ENCODE measurements at regions not wholly inside any gene's neighbourhood (a gene's known extent, or its start where the extent isn't known, plus 50 kb on each side); places are given as distances from the start of the nearest gene placed in this dataset.

DNA sequence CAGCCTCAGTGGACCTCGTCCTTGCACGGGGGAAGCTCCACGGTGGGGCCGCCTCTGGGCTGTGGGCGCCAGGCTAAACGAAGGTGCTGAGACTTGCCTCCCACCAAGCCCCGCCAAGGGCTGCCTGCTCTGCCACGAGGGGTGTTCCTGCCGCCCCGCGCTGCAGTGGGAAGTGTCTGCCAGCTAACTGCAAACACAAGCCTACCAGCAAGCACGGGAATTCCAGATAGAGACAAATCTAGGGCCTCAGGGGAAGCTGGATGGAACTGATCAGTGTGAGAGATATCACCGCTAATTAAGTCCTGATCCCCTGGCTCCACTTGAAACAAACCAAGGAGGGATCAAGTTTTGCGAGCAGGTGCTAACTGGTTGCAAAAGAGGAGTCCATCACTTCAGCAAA lies 181.6 kb upstream of the LEF1 start:
- TF ChIP-seq CTCF (IDR thresholded peaks at IDR 0.05; ENCODE audit: control insufficient read depth, extremely low read depth, insufficient read depth): no peak
- peak; percentile 31 for DNase-seq (ENCODE audit: low read depth)
- no peak overlapping the region for H3K4me3 ChIP-seq (ENCODE audit: low read depth, low read length)

GRCh38 chr4:108346818-108347210 lies 178.1 kb upstream of the LEF1 start:
- no peak for DNase-seq (ENCODE audit: low read depth)
- no peak overlapping the region for H3K4me3 ChIP-seq (ENCODE audit: low read depth, low read length)
- TF ChIP-seq CTCF (IDR thresholded peaks at IDR 0.05; ENCODE audit: control insufficient read depth, extremely low read depth, insufficient read depth): no peak

DNA sequence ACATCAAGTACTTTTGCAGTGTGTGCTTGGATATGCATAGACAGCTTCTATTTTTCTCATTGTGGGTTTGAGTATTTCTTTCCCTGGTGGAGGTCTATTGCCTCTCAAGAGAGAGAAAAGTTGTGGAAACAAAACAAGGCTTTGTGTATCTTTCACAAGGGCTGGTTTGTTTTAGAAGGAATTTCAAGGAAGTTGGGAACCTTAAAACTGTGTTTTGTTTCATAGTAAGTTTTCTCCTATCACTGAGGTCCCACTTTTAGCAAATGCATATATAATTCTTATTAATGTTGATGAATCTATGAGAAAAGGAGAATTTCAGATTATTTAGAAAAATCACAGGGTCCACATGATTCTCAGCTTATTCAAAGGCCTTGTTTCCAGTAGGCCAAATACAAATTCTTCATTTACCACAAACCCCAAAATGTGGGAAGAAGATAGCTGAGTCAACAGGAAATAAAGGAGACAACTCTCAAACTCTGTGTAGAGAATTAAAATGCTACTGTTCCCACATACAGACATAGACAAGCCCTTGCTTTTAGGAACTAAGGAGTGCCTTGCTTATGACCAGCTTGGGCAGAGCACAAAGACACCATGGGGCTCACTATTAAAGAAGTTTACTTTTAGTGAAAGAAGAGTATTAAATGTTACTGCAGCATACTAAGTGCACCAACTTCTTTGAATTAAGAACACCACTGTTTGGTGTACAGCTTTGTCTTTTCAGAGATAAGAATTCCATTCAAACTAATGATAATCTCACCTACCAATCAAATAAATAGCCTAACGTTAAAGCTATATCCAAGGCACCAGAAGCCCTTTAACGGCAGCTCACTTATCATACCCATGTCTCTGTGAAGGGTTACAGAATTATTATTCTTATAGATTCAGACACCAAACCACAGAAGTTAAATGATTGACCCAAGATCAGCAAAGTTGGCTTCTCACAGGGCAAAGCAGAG lies 177.4 kb upstream of the LEF1 start:
- no peak for TF ChIP-seq CTCF (IDR thresholded peaks at IDR 0.05; ENCODE audit: control insufficient read depth, extremely low read depth, insufficient read depth)
- DNase-seq (ENCODE audit: low read depth): no peak
- no peak overlapping the region for H3K4me3 ChIP-seq (ENCODE audit: low read depth, low read length)

DNA sequence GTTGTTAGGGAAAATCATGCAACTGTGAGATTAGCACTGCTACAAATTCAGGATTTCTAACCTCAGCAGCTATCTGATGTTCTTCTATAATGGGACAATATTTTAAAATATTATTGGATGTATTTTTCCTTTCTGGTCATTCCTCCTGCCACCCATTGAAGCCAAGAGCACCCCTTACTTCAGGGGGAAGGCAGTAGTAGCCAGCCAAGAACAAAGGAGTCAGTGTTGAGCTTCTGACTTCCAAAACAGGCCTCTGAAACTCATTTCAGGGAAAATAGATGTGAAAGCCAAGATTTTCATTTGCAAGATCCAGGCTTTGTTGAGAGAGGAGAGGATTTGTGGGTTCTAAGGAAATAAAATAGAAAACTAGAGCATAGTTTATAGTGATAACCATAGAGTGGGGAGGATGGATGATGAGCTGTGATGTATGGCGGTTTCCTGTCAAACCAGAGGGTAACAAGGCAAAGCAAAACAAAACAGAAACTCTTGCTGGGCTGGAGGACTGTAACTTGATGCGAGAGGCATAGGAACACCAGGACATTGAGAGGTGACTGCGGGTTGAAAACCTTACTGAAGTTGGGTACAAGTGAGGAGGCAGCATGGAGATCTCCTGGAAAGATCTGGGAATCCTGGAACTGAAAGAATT lies 173.7 kb upstream of the LEF1 start:
- no peak for DNase-seq (ENCODE audit: low read depth)
- no peak for TF ChIP-seq CTCF (IDR thresholded peaks at IDR 0.05; ENCODE audit: control insufficient read depth, extremely low read depth, insufficient read depth)
- no peak overlapping the region for H3K4me3 ChIP-seq (ENCODE audit: low read depth, low read length)

DNA sequence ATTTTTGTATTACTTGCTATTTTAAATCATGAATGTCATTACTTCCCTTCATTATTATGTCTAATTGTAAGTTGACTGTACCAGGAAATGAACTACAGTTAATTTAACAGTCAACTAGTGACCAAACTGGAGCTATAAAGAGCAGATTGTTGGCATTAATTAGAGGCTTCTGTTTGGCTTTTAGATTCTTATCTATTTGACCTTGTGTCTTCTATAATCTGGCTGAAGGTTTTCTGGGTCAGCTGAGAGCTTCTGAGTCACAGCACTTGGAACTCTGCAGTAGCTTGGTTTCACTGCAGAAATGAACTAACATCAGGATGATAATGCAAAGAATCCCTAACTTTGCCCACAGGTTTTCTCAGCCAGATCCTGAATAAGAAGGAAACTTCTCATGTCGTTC lies 169.2 kb upstream of the LEF1 start:
- H3K4me3 ChIP-seq (ENCODE audit: low read depth, low read length): no peak overlapping the region
- no peak for TF ChIP-seq CTCF (IDR thresholded peaks at IDR 0.05; ENCODE audit: control insufficient read depth, extremely low read depth, insufficient read depth)
- DNase-seq (ENCODE audit: low read depth): peak; percentile 83

GRCh38 chr4:108336076-108336475 lies 167.3 kb upstream of the LEF1 start:
- DNase-seq (ENCODE audit: low read depth): no peak
- no peak overlapping the region for H3K4me3 ChIP-seq (ENCODE audit: low read depth, low read length)
- no peak for TF ChIP-seq CTCF (IDR thresholded peaks at IDR 0.05; ENCODE audit: control insufficient read depth, extremely low read depth, insufficient read depth)

Data from LNCaP clone FGC (cell line).